ENCODE measurements at regions not wholly inside any gene's neighbourhood (a gene's known extent, or its start where the extent isn't known, plus 50 kb on each side); places are given as distances from the start of the nearest gene placed in this dataset.
A peak's percentile ranks its signal among the peaks of the same experiment; 100 is the strongest.
"Not testable (repeated sequence)": the region's sequence is repeated elsewhere in the genome, so short reads cannot be mapped to it uniquely, and the experiment has no call there.

DNA sequence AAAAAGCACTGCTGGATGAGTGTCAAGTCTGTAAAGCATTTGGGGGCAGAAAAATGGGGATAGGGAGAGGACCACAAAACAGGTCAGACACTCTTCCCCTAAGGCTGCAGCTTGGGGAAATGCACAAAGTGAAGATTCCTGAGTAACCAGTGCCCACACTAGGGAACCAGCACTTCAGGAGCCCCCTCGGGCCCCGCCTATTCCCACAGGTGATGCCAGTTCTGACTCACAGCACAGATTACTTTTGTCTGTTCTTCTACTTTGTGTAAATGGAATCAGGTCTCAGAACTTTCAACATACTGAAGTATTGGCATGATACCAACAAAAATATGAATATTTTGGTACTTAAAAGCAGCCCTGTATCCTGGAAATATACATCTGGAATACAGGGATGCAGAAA, 112.5 kb downstream of the ADRA2C start:
- TF ChIP-seq POLR2A (IDR thresholded peaks at IDR 0.05; ENCODE audit: low read depth, low read length) = no peak
- DNase-seq (ENCODE audit: insufficient read length, low spot score) (no peak), FAIRE-seq (no peak)

DNA sequence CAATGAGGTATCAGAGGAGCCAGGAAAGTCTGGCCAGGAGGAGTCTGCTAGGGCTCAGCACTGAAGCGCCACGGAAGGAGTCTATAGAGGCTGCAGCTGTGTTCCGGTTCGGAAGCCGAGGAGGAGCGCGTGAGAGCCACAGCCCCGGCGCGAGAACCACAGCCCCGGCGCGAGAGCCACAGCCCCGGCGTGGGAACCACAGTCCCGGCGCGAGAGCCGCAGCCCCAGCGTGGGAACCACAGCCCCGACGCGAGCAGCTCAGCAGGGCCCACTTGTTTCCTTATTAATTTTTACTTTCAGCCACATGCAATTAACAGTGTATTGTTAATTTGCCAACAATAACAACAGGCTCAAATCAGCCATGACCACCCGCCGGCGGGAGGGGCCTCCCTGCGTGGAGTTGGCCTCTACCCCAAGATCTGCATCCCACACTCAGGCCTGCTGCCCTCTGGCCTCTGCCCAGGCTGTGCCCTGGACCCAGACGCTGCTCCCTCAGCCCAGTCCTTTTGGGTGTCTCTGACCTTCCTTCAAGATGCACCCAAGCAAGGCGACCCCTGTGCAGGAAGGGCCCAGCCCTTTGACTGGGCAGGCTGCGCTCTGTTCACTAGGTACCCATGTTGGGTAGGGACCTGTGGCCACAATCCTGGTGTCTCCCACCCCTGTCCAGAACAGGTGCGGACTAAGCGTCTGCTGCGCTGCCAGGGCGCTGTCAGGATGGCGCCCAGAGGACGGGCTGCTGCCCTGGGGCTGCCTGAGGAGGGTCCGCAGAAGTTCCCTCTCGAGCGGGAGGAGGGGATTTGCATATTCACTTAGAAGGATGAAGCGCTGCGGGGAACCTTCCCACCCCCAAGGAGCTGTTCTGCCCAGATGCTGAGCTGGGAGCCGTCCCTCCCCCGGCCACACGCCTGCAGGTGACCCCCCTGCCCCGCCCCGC, 113.8 kb downstream of the ADRA2C start:
- no peak for TF ChIP-seq POLR2A (IDR thresholded peaks at IDR 0.05; ENCODE audit: low read depth, low read length)
- no peak for DNase-seq (ENCODE audit: insufficient read length, low spot score)
- no peak for FAIRE-seq

DNA sequence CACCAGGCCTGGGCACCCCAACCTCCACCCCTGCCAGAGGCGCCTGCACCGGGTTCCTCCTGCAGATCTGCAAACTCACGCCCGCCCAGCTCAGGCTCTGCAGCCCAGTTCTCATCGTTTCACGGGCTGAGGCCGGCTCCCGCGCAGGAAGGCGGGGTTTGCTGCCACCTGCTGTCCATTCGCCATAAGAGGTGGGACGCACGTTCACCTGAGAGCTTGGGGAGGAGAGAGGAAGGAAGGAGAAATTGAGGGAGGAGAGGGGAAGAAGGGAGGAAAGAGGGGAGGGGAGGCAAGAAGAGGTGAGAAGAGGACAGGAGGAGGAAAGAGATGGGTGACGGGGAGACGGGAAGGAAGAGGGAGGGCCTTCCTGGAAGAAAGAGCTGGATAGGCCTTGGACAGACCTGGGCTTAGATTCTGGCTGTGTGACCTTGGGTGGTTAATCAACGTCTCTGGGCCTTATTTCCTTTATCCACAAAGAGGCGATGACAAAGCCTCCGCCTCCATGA, 114.5 kb downstream of the ADRA2C start:
- peak; percentile 45 for DNase-seq (ENCODE audit: insufficient read length, low spot score)
- FAIRE-seq = no peak
- no peak for TF ChIP-seq POLR2A (IDR thresholded peaks at IDR 0.05; ENCODE audit: low read depth, low read length)

DNA sequence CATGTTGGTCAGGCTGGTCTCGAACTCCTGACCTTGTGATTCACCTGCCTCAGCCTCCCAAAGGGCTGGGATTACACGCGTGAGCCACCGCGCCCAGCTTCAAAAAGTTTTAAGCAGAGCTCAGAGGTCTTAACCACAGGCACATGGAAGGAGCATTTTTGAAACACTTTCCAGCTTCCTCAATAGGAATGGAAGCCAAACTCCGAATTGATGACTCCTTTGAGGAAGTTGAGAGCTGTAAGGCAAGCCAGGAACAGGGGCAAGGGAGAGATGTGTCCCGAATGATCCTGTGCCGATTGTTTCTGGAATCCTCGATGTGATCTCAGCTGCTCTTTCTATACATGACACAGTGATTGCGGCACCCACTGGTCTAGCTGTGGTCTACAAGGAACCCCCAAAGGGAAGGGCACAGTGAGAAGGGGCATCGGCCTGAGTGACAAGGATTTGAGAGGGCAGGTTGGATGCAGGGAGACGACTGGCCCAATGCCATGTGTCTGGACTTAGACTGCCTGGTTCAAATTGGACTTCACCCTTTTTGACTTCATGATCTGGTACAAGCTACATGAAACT, 116.2 kb downstream of the ADRA2C start:
- FAIRE-seq = not testable (repeated sequence)

DNA sequence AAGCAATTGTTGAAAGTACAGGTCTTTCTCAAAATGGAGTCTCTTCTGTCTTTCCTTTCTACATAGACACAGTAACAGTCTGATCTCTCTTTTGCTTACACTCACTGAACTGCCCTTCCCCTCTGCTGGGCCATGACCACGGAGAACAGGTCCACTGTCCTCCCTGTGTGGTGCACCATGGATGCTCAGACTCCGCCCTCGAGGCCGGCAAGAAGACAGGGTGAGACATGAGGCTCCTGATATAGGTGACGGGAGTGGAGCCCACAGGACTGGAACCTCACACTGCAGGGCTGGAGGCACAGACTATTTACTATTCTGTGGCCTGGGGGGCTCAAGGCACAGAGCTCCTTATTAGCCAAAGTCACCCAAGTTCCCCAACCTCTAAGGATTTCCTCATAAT, 118.1 kb downstream of the ADRA2C start:
- FAIRE-seq; DNase-seq (ENCODE audit: insufficient read length, low spot score): not testable (repeated sequence)

More for the DNA sequence above, 116.2 kb downstream of the ADRA2C start:
- not testable (repeated sequence) for DNase-seq (ENCODE audit: insufficient read length, low spot score)

DNA sequence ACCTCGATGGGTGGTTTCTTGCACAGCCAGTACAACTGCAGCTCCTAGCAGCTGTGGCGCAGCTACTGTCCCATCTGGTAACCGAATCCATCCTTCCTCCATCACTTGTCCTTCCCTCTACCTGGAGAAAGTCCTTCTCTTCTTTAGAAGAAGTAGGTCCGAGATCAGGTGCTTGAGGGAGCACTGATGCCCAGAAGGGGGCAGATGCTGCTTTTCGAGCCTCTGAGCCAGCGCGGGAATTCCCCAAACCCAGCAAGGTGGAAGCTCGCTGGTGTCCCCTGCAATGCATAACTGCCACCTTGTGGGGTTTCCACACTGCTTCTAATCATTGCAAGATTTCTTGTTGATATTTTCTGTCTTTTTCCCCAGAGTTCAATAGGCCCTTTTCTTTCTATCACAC, 127.4 kb downstream of the ADRA2C start:
- DNase-seq (ENCODE audit: insufficient read length, low spot score); FAIRE-seq: not testable (repeated sequence)

DNA sequence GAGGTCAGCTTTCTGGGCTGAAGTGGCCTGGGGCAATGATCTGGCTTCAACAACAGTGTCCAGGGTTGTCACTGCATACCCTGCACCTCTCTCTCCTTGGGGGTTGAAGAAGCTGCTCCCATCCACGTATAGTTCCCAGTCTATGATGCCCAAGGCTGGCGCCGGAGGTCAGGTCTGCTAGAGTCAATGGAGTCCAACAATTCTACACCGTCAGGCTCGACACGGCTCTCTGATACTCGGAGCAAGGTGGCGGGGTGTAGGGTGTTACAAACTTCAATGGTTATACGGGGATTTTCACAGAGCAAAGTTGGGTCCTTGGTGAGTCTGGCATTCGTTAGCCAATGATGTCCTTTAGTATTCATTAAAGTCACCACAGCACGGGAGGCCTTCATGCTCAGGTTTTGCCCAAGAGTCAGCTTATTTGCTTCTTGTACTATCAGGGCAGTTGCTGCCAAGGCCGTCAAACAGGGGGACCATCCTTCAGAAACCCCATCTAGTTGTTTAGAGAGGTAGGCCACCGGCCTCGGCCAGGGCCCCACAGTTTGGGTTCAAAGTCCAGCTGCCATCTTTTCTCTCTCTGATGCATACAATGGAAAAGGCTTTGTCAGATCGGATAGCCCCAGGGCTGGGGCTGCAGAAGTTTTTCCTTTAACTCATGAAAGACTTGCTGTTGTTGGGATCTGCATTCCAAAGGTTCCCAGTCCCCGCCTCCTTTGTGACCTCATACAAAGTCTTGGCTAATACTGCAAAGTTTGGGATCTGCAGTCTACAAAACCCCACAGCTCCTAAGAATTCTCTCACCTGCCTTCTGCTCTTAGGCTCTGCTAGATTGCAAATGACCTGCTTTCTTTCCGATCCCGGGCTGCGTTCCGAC, 128.1 kb downstream of the ADRA2C start:
- not testable (repeated sequence) for FAIRE-seq

DNA sequence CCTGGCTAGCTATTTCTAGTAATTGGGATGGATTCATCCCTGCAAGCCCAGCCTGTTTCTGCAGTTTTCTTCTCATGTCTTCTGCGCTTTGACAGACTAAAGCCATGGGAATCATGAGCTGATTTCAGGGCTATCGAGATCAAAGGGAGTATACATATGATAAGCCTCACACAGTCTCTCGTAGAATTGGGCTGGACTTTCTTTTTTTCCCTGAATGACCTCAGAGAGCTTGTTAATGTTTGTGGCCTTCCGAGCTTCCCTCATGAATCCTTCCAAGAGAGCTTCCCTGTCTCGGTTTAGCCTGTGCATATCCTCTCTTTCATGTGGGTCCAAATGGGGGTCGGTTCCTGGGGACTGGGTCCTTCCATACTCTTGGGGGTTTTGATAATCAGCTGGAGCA, 130.3 kb downstream of the ADRA2C start:
- TF ChIP-seq POLR2A (IDR thresholded peaks at IDR 0.05; ENCODE audit: low read depth, low read length) = no peak
- FAIRE-seq (no peak), DNase-seq (ENCODE audit: insufficient read length, low spot score) (no peak)

More for the DNA sequence above, 128.1 kb downstream of the ADRA2C start:
- not testable (repeated sequence) for DNase-seq (ENCODE audit: insufficient read length, low spot score)

DNA sequence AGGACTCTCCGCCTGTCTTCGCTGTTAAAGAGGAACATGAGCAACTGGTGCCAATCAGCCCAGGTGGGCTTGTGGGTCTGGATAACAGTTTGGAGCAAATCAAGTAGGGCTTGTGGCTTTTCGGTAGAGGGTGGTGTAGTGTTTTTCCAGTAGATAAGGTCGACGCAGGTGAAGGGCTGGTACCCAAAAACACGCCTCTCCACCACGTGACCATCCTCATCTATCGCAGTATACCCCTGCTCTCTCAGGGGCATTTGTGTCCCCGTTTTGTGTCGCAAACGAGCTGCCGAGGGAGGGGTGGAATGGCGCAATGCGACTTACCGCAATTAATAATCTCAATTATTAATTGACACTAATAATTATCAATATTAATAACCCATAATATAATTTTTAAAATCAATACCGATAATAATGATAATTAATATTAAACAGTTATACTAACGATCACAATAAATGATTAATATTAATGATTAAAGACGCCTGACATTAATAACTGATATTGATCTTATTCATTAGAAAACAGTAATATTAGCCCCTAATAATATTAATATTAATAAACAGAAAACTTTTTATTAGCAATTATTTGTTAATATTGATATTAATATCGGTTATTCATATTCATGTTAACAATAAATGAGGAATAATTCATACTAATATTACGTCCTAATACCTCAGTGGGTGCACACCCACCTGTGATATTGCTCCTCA, 130.8 kb downstream of the ADRA2C start:
- not testable (repeated sequence) for DNase-seq (ENCODE audit: insufficient read length, low spot score); FAIRE-seq

DNA sequence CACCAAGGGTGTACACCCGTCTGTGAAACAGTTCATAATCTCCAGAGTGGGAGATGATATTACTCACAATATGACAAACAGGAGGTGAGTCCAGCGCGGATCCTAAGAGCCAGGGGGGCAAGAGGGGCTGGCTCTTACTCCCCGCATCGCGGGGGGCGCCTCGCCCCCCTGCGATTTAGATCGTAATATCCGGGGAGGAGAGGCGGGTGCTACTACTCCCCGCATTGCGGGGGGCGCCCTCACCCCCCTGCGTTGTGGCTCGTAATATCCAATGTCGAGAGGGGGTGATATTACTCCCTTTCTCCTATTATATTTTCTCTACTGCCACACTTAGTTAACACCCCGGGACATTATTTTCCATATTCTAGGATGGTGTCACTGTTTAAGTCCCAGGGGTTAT, 131.9 kb downstream of the ADRA2C start:
- FAIRE-seq = no peak
- no peak for TF ChIP-seq POLR2A (IDR thresholded peaks at IDR 0.05; ENCODE audit: low read depth, low read length)
- DNase-seq (ENCODE audit: insufficient read length, low spot score) = no peak

DNA sequence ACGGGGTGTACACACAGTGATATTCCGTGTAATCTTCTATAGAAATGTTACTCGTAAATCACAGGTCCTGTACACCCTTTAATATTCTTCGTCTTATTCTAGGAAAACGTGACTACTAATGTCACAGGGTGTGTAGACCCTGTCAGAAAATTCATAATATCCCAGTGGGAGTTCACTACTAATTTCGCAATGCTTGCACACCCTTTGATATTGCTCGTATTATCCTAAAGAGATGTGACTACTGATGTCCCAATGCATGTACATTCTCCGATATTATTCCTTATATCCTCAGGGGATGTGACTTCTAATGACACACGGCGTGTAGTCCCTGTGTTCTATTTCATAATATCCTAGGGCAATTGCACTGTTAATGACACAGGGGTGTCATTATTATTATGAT, 132.7 kb downstream of the ADRA2C start:
- DNase-seq (ENCODE audit: insufficient read length, low spot score); FAIRE-seq: not testable (repeated sequence)

DNA sequence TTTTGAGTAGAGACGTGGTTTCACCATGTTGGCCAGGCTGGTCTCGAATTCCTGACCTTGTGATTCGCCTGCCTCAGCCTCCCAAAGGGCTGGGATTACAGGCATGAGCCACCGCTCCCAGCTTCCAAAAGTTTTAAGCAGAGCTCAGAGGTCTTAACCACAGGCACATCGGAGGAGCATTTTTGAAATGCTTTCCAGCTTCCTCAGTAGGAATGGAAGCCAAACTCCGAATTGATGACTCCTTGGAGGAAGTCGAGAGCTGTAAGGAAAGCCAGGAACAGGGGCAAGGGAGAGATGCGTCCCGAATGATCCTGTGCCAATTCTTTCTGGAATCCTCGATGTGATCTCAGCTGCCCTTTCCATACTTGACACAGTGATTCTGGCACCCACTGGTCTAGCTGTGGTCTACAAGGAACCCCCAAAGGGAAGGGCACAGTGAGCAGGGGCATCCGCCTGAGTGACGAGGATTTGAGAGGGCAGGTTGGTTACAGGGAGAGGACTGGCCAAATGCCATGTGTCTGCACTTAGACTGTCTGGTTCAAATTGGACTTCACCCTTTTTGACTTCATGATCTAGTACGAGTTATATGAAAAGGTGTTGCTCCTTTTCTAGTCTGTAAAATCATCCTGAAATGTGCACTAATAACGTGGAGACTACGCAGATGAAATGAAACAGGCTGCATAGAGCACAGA, 138.2 kb downstream of the ADRA2C start:
- not testable (repeated sequence) for FAIRE-seq; DNase-seq (ENCODE audit: insufficient read length, low spot score)

DNA sequence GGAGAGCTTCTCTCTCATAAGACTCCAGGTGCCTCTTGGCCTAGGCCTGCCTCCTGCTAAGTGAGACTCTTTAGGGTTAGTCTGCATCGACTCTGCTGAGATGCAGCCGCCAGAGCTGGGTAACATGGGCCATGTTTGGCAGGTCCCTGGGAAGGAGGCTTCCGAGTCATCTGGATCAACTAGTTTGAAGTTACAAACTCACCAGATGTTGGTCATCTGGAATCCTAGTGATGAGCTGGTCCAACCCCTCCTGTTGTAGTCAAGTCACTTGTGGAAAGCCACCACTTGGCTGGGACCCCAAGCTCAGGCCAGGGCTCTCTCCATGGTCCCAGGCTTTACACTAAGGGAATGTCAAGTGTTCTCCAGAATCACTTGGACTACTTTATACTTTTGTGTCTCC, 143.4 kb downstream of the ADRA2C start:
- DNase-seq (ENCODE audit: insufficient read length, low spot score); FAIRE-seq: not testable (repeated sequence)

DNA sequence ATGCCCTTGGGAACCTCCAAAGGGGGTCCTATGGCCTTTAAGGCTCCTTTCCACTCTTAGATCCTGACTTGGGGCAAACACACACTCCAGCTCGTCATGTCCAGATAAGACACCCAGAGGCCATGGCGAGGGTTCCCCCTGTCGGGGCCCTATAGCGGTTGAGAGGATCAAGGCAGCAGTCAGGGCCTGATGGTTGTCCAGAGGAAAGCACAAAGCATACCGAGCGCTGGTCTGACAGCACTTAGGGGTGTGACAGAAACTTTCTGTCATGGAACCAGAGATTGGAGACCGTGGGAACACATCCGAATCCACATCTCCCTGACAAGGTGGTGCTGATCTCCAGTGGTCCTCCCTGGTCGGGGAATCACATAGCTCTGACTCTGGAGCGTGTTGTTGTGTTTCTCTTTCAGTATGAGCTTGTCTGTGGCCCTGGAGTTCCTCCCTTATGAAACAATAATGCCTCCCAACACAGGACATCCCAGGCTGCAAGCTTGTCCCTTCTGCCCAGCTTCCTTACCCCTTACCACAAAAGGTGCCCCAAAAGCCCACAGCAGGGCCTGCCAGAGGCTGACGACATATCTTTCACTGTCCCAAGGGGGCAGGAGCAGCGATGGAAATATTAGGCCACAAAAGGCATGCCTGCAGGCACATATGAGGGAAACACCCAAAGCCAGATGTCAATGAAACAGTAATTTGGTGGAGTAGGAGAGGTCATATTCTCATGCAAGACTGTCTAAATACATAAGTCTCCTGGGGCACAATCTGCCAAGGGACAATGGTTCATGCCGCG, 144.2 kb downstream of the ADRA2C start:
- FAIRE-seq; DNase-seq (ENCODE audit: insufficient read length, low spot score): not testable (repeated sequence)
